HG03342 (cell line): ENCODE measurements at regions not wholly inside any gene's neighbourhood (a gene's known extent, or its start where the extent isn't known, plus 50 kb on each side); places are given as distances from the start of the nearest gene placed in this dataset.

Experiments used
- ATAC-seq: cut with Tn5 transposase; IDR thresholded peaks from one replicate; pipeline ENCODE4 v1.9.1; 2021; ENCODE audit warnings: mild to moderate bottlenecking, moderate library complexity; ENCODE audit not compliant: unreplicated experiment

GRCh38 chr14:61111209-61111665 lies 130.2 kb downstream of the SLC38A6 start:
- no peak for ATAC-seq

- ATAC-seq = no peak
Measured at GRCh38 chr14:61110316-61111082, 129.5 kb downstream of the SLC38A6 start.

DNA sequence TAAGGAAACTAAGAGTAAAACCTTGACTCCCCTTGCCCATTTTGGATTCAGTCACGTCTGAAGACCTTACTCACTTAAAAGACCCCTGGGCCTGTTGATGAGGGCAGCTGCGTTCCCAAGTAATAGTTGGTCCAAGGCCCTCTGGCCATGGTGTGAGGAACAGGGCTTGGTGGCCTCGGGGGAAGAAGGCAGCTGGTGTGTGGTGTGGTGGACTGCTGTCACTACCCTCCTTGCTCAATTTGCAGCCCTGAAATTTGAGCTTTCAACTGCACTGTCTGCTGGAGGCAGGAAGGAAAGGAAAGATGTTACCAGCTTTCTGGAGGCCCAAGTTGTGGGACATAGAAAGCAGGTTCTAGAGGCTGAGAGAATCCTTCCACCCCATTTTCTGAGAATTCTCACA lies 128.2 kb downstream of the SLC38A6 start:
- ATAC-seq = no peak

DNA sequence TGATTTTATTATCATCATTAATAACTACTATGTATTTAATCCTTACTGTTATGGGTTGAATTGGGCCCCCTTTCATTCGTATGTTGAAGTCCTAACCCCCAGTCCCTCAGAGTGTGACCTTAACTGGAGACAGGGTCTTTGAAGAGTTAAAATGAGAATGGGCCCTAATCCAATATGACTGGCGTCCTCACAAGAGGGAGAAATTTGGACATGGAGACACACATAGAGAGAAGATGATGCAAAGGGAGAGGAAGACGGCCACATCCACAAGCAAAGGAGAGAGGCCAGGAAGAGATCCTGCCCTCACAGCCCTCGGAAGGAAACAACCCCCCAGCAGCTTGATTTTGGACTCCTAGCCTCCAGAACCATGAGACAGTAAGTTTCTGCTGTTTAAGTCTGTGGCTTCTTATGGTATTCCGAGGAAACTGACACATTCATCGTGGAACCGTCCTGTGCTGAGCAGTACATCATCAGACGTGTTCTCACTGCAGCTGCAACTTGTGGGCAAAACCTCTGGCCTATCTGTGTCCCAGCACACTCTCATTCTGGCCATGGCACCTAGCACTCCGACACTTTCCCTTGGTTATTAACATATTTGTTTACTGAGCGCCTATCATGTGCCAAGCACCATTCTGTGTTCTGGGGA lies 127.6 kb downstream of the SLC38A6 start:
- ATAC-seq = no peak

GRCh38 chr14:61107869-61108493 lies 126.9 kb downstream of the SLC38A6 start:
- ATAC-seq = no peak

GRCh38 chr14:61106959-61107641 lies 126.1 kb downstream of the SLC38A6 start:
- ATAC-seq = no peak

- ATAC-seq = no peak
Measured at GRCh38 chr14:61106271-61106958, 125.4 kb downstream of the SLC38A6 start.

GRCh38 chr14:61104358-61104757 lies 123.3 kb downstream of the SLC38A6 start:
- ATAC-seq = no peak

DNA sequence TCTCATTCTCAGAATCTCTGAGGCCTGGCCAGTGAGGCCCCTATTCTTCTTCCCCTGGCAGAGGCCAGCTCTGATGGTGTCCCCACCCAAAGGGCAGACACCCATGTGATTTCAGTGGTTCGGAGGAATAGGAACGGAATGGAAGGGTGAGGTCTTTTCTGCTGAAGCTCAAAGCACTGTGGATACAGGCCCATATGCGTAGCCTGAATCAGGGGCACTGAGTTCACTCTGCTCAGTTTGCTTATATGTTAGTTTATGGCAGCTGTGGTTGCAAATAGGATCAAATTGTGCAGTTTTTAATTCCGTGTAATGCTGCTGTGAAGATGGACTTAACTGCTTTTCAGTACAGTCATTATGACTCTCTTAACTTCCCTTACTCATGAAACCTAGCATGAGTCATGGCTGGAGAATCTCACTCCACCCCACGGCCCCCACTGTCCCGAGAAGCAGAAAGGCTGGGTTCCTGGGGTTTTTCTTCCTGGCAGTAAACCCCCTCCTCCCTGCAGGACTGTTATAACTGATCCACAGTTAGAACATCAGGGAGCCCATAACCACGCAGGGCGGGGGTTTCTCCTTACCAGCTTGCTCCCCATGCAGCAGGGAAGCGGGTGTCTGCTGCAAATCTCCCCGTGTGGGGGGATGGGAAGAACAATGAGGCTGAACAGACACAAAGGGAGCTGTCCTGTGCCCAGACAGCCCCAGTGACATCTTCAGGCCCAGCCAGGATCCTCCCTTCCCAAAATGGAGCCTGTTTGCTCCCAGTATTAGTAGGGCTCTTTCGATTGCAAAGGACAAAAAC lies 122.7 kb downstream of the SLC38A6 start:
- ATAC-seq = peak; percentile 85

DNA sequence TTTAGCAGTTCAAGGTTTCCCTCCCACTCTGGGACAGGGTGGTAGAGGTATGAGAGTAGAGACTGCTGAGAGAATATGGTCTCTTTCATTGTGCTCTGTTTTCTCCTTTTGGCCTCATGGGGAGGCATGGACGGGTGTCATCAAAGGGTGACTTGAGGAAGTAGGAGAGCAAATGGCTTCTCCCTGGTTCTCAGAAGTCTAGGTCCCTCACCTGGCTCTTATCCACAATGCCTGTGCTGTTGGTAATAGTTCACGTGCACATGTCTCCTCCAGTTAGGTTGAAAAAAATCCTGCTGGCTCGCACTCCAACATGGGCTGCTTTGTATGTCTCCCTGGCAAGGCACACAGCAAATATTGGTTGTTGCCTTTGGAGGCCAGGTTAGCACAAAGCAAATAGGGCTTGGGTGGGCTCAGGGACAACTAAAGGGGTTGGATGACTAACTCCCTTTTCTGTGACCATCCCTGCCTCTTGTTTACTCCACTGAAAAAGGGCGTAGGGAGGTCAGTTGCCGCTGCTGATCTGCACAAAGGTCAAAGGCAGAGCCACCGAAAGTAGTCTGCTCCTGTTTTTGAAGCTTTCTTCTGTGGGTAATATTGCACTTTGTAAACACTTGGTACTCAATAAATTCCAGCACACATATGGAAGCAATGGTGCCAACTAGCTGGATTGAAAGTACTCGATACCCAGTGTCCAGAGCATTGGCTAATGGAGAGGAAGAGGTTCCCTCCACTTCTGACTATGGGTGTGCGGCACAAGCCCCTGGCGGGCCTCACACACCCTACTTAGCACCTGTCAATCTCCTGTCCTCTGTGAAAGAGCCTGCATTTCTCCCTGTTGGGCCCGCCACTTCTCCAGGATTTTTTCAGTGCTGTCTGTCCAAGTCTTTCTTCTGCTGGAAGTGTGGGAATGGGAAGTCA lies 121.8 kb downstream of the SLC38A6 start:
- ATAC-seq = peak; percentile 40
